Fibroblast of skin of back (primary cell): ENCODE measurements at regions not wholly inside any gene's neighbourhood (a gene's known extent, or its start where the extent isn't known, plus 50 kb on each side); places are given as distances from the start of the nearest gene placed in this dataset.
A peak's percentile ranks its signal among the peaks of the same experiment; 100 is the strongest.

Source experiments
- DNase-seq: peaks from one replicate; pipeline ENCODE4 v3.0.0-alpha.2; 2013

GRCh38 chr13:47696674-47697073 lies 304.4 kb downstream of the SUCLA2 start:
- DNase-seq, result no peak

GRCh38 chr13:47687577-47687976 lies 313.5 kb downstream of the SUCLA2 start:
- DNase-seq, result no peak

DNA sequence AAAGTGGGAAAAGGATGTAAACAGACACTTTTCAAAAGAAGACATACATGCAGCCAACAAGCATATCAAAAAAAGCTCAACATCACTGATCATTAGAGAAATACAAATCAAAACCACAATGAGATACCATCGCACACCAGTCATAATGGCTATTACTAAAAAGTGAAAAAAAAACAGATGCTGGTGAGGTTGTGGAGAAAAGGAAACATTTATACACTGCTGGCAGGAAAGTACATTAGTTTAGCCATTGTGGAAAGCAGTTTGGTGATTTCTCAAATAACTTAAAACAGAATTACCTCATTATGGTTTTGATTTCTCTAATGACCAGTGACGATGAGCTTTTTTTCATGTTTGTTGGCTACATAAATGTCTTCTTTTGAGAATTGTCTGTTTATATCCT lies 315.9 kb downstream of the SUCLA2 start:
- peak; percentile 22 for DNase-seq

DNA sequence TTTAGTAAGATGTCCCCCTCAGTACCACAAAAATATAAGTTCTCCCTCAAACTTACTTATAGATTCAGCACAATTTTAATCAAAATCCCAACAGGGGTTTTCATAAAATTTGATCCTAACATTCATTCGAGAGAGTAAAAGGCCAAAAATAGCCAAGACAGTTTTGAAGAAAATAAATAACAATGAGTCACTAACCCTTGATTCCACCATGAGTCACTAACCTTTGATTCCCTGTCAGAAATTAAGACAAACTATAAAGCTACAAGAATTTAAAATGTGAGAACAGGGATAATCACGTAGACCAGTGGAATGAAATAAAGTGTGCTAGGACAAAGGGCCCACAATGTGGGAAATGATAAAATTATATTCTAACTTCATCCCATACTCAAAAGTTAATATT lies 320.3 kb downstream of the SUCLA2 start:
- peak; percentile 69 for DNase-seq

DNA sequence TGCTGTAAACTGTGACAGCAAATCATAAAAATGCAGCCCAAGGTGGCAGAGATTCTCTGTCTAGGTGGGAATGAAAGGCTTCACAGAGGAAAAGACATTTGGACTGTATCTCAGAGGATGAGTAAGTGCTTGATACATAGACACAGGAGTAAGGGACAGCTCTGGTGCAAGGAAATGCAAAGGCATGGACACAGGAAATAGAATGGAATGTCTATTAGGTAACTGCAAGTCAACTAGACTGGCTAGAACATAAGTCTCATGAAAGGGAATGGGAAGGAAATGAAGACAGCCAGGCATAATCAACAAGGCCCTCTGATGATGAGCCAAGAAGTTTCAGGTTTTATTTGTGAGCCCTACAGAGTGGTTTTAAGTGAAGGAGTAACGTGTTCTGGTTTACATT lies 321.7 kb downstream of the SUCLA2 start:
- DNase-seq, result peak; percentile 73

GRCh38 chr13:47678201-47678968 lies 322.7 kb downstream of the SUCLA2 start:
- peak; percentile 75 for DNase-seq

GRCh38 chr13:47675871-47676270 lies 325.2 kb downstream of the SUCLA2 start:
- DNase-seq, result no peak

DNA sequence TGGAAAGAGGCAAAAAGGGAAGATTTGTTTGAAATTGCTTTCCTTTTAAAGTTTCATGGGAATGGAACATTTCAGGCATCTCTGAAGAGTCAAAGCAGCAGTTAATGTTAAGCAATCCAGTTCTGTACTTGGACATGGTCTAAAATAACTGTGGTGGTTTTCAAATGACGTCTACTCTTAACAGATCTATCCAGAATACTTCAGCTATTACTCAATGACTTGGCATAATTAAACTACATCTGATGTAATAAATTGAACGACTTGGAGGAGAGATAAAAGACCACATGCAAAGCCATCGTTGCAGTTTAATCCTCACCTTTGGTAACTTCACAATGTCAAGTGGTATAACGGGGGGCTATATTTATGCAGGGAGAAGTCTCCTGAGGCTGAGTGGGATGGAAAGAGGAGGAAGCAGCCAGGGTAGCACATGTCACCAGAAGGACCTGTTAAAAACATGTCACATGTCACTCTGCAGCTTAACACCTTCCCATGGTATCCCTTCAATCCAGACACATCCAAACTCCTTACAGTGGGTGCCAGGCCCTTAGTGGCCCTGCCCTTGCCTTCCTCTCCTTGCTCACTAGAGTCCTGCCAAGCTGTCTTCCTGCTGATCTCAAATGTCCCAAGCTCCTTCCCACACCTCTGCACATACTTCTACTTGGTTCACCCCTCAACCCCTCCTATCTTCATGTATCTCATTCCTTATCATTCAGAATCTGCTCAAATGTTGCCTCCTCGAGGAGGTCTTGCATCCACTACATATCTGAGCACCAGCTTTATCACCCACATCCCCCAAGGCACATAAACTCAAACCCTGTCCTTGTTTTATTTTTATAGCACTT lies 327.8 kb downstream of the SUCLA2 start:
- DNase-seq, result peak; percentile 79

DNA sequence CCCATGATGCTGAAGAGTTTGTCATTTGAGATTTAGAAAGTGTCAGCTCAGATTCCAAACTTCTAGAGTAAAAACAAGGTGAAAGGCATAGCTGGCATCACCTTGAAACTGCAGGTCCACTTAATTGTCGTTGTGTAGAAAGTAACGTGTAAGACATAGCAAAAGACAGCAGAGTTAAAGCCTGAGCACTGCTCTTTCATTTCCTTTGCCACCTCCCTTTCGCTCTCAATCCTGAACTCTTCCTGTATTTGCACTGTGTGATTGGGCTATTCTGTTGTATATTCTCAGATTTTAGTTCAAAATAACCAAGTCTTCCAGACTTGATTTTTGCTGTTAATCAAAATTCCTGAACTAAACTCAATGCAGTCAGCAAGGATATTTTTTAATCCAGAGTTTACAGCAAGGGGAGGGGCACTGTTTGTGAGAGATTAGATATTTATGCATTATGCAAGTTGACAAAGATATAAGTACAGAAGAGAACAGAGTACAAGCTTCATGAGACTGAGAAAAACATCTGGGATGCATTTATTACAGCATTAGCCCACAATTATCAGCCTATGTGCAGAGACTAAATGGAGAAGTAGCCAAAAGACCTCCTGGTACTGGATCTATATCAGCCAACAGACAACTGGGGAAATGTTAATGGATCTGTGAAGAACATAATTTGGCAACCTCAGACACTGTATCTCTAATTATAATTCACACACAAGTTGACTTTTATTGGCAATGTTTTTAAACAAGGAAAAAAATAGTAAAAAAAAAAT lies 328.6 kb downstream of the SUCLA2 start:
- no peak for DNase-seq

GRCh38 chr13:47671776-47672175 lies 329.3 kb downstream of the SUCLA2 start:
- no peak for DNase-seq

DNA sequence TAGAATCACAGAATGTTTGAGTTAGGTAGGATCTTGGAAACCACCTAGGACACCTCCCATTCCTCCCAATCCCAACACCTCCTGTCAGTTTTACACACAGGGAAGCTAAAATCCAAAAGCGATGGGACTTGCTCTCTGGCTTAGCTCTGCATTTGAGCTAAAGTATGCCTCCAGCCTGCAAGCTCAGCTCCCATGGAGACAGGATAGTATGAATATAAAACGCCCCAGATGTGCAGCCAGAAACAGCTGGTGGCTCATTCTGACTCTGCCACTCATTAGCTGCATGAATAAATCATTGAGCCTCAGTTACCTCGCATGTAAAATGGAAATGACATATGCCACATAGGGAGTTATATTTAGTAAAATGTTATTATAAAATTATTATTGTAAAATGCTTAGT lies 336.0 kb downstream of the SUCLA2 start:
- DNase-seq, result no peak

DNA sequence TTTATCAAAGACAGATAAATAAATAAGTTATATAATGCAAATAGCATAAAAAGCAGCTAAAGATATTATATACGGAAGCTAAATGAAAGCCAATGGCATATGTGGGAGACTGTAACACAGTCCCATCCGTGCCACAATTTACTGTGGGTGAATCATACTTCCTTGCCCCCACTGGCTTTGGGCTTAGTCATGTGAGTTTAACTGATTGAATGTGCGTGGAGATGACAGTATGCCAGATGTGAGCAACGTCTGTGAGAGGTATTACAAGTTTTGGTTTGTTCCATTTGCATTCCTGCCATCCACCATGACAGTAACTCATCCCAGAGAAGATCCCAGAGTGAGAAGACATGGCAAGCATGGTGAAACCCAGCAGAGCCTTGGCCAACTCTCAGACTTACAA lies 340.0 kb downstream of the SUCLA2 start:
- peak; percentile 87 for DNase-seq

- no peak for DNase-seq
Observed at GRCh38 chr13:47656651-47657050, 344.4 kb downstream of the SUCLA2 start.

DNA sequence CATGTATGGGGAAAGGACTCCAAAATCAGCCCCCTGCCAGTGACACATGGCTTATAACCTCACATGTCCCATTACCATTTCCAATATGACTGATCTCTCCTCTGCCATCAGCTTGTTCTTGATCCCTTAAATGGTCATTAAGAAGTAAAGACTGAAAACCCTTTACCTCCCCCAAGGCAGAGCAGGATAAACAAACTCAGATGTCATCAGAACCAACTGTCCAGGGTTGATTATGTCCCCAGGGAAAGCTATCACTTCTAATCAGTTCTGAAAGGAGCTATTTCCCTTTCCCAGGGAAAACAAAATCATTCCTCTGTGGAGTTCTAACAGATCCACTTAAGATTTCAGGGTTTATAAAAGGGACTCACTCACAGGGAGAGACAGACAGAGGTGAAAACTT lies 350.9 kb downstream of the SUCLA2 start:
- no peak for DNase-seq

GRCh38 chr13:47647001-47647400 lies 354.1 kb downstream of the SUCLA2 start:
- peak; percentile 69 for DNase-seq

DNA sequence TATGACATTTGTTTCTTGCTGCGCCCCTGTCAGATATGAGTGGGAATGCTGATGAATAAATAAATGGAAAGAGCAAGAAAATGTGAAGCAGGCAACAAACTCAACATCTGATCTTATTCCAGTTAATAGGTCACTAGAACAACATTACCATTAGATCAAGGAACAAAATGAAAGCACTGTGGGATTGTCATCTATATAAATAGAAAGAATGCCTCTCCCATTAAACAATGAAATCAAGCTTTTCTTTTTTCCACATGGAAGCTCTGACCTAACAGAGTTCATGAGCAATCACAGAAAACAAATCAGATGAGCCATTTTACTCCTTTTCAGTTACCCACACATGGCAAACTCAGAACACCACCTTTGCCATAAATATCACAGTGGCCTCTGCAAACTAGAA lies 354.8 kb downstream of the SUCLA2 start:
- peak; percentile 37 for DNase-seq

DNA sequence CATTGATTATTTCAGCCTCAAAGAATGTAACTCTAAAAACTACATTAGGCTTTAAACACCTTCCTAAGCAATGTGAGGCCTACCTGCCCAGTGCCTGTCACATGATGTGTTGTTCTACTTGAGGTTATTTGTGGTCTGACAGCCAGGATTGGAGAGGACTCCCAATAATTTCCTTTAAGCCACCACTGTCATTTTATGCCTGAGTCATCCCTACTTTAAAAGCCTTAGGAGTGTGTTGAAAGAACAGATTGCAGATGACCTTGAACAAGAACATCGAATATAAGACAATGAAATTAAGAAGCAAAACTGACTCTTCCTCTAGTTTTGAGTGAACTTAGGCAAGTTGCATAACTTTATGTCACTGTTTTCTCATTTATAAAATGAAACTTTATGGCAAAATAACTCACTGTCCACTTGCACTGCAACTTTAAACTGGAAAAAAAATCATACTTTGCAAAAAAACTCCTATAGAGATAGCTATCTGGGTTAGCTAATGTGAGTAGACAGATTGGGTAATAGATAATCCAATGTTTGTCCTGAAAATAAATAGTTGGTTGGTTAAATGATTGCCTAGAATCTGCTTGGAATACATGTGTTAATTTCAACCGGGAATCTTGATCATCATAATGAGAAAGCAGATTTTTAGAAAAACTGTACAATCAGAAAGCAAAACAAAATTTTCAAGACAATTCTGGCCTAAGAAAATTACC lies 361.2 kb downstream of the SUCLA2 start:
- DNase-seq, result no peak

GRCh38 chr13:47638627-47639026 lies 362.4 kb downstream of the SUCLA2 start:
- DNase-seq, result no peak

- no peak for DNase-seq
Observed at GRCh38 chr13:47632311-47632710, 368.8 kb downstream of the SUCLA2 start.

- peak; percentile 91 for DNase-seq
Observed at GRCh38 chr13:47628666-47629065, 372.4 kb downstream of the SUCLA2 start.

GRCh38 chr13:47623862-47624261 lies 377.2 kb downstream of the SUCLA2 start:
- no peak for DNase-seq

DNA sequence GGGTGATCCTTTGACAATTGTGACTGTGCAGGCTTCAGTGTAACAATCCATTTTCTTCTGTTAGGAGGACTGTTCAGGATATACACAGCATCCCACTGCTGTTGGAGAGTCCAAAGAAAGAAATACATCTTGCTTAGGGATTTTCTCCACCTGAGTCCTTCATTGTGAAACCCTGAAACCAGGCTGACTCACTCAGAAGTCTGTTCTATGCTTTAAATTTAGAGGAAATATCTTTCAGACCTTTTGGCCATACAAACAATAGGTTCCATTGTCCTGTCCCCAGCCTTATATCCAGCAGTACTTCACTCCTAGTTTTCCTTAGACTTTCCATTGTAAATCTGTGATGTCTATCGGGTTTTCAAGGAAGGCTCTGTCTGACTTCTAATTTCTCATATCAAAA lies 379.1 kb downstream of the SUCLA2 start:
- no peak for DNase-seq
